Brain microvascular endothelial cell (primary cell): ENCODE measurements at regions not wholly inside any gene's neighbourhood (a gene's known extent, or its start where the extent isn't known, plus 50 kb on each side); places are given as distances from the start of the nearest gene placed in this dataset.

Experiments used
- DNase-seq: peaks from one replicate; pipeline ENCODE4 v3.0.0-alpha.2; 2020
- H3K27ac ChIP-seq: fragments of 250-450 bp; sonication (Bioruptor Pico); 2 replicates; pipeline ENCODE4 v1.5.1; 2020; ENCODE audit warnings: mild to moderate bottlenecking, moderate library complexity
- H3K27me3 ChIP-seq: fragments of 250-450 bp; sonication (Bioruptor Pico); replicated peaks from 2 replicates; pipeline ENCODE4 v1.5.1; 2020; ENCODE audit warnings: mild to moderate bottlenecking
- H3K36me3 ChIP-seq: fragments of 250-450 bp; sonication (Bioruptor Pico); replicated peaks from 2 replicates; pipeline ENCODE4 v1.5.1; 2020; ENCODE audit warnings: mild to moderate bottlenecking
- H3K4me3 ChIP-seq: 2 replicates; pipeline ENCODE4 v1.5.1; 2011; ENCODE audit warnings: low read depth, mild to moderate bottlenecking, control low read depth, low read length, moderate library complexity
- in situ Hi-C: cut with HindIII; loops from 2 replicates; pipeline ENCODE4 v1.10.0; 2017; ENCODE audit warnings: low sequenced_read_pairs, low pct_ligation_motif_present
- TF ChIP-seq, protein P1 (sequence below): IDR thresholded peaks from 2 replicates; pipeline ENCODE4 v1.5.1; 2011; ENCODE audit warnings: low read depth, mild to moderate bottlenecking, moderate library complexity, low read length, control low read depth, inconsistent platforms; ENCODE audit errors: missing control alignments

DNA sequence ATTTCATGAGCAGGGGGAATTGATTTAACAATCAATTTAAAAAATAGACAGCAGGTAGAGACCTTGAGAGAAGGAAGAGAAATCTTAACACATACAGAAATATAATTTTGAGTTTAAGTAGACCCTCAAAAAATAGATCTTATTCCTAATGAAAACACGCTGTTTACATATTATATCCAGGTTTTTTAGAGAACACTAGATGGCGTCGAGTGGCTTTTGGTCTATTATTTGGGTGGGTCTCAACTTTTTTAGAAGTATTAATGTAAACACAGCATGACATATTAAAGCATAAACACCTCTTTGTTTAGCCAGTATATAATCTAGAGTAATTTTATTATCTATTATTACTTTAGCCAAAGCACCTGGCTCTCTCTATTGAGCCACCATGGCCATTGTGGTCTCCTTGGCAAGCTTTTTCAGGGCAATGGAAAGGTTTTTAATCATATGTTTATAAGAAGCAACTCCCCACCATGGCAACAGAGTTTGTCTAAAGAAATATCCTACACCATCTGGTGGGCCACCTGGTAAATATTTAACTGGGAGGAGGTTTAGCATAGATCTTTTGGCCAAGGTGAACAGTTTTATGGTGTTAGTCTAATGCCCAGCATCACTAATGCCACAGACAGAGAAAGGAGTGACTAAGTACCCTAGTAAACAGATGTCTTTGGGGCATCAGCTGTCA lies 59.7 kb upstream of the PRSS1 start:
- no peaks in the 10 kb centered on the region for H3K36me3 ChIP-seq
- in situ Hi-C loops, result no loop called here
- no peak for DNase-seq

DNA sequence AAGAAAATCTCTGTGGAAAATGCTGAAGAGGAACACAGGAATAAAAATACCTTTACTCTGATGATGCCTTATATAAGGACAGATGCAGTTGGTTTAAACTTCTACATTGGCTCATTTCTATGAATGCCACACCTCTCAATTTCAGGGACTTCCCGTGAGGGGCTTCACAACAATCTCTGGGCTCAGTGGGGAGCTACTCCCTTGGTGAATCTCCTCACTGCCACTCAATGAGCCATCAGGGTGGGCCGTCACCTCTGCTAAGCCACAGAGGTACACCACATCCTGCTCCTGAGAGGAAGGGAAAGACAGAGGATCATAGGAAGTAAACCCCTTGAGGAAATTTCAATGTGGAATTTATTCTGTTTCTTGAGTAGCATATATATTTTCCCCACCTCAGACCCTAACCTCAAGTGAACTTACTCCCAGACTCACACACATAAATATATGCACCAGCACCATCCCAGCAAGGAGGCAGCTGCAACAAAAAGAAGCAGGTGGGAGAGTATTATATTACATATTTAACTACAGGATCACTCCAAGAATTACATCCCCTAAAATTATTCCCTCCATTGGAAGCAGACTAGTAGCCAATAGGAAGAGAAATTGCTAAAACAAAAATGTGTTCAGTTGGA lies 63.3 kb upstream of the PRSS1 start:
- Histone ChIP-seq H3K27me3 (no peaks in the 10 kb centered on the region), H3K36me3 (no peaks in the 10 kb centered on the region), H3K4me3 (no peak overlapping the region), H3K27ac (no peak overlapping the region)
- TF ChIP-seq, protein P1, sequence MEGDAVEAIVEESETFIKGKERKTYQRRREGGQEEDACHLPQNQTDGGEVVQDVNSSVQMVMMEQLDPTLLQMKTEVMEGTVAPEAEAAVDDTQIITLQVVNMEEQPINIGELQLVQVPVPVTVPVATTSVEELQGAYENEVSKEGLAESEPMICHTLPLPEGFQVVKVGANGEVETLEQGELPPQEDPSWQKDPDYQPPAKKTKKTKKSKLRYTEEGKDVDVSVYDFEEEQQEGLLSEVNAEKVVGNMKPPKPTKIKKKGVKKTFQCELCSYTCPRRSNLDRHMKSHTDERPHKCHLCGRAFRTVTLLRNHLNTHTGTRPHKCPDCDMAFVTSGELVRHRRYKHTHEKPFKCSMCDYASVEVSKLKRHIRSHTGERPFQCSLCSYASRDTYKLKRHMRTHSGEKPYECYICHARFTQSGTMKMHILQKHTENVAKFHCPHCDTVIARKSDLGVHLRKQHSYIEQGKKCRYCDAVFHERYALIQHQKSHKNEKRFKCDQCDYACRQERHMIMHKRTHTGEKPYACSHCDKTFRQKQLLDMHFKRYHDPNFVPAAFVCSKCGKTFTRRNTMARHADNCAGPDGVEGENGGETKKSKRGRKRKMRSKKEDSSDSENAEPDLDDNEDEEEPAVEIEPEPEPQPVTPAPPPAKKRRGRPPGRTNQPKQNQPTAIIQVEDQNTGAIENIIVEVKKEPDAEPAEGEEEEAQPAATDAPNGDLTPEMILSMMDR, result no peak
- in situ Hi-C loops, result no loop called here
- no peak for DNase-seq

More for the DNA sequence above, 59.7 kb upstream of the PRSS1 start:
- H3K4me3 ChIP-seq, result no peak overlapping the region
- no peak overlapping the region for H3K27ac ChIP-seq
- no peaks in the 10 kb centered on the region for H3K27me3 ChIP-seq
- TF ChIP-seq, protein P1, result peak; percentile 25

DNA sequence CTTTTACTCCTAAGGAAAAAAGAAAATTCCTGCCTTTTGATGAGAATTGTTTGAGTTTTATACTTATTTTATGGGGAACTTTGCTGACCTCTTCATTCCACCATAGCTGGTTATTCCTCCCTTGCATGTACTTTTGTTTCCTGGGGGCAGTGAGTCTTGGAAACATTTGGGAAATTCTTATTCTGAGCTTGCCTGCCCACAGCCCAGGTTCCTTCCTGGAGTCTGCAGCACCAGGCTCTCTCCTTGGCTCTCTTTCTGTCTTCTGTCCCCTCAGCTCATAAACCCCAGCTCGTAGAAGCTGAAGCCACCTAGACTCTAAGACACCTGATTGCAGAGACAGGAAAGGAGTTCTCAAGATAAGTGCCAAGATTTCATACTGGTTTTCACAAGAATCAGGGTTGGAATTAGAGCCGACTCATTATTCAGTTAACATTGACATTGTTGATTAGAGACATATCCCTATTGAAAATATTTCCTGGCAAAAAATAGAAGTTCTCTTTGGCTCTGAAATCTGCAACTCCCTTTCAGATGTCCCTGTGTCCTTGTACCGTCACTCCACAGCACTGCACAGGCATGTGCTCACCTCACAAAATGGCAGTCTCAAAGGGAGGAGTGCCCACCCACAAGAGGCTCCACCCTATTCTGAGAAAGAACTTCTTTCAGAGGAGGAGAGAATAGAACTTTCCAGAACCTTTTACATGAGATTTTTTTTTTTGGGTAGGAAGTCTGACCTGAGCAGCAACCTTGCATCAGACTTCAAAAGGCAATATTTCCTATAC lies 67.8 kb upstream of the PRSS1 start:
- Histone ChIP-seq H3K27me3 (no peaks in the 10 kb centered on the region), H3K4me3 (no peak overlapping the region), H3K36me3 (no peaks in the 10 kb centered on the region), H3K27ac (no peak overlapping the region)
- TF ChIP-seq, protein P1, result no peak
- no peak for DNase-seq
- in situ Hi-C loops, result no loop called here

DNA sequence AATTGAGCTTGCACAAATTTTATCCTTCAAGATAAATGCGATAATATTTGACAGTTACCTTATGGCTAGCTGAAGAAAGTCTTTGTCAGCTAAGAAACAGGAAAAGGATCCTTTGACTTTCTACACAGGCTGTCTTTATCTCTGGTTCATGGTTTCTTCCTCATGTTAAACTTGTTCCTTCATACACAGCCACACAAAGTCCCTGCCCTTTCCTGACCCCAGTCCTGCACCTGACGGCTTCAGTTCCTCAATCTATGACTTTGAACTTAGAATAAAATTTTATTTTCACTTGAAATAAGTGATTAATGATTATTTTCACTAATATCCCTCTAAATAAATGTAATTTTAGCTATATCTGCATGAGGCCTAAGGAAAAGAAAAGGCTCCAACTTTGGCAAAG lies 77.8 kb upstream of the PRSS1 start:
- in situ Hi-C loops, result no loop called here
- DNase-seq, result no peak
- no peaks in the 10 kb centered on the region for H3K27me3 ChIP-seq
- TF ChIP-seq, protein P1, result no peak
- no peak overlapping the region for H3K4me3 ChIP-seq
- H3K36me3 ChIP-seq, result no peaks in the 10 kb centered on the region
- H3K27ac ChIP-seq, result no peak overlapping the region

DNA sequence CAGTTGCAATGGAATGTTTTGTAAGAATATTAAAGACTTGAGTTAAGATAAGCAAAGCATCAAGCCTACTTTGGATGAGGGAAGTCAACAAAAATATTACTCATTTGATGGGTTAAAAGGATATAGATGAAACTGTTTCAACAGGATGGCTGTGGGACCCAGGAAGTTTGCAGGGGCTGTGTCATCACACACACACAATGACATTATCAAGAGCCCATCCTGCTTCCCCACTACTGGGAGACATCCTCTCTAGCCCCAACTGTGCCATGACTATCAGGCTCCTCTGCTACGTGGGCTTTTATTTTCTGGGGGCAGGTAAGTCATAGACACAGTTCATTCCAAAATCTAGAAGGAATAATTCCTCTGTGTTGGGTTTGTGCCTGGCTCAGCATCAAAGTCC lies 78.8 kb upstream of the PRSS1 start:
- in situ Hi-C loops, result no loop called here
- no peak overlapping the region for H3K27ac ChIP-seq
- TF ChIP-seq, protein P1, result no peak
- no peaks in the 10 kb centered on the region for H3K27me3 ChIP-seq
- H3K4me3 ChIP-seq, result no peak overlapping the region
- no peak for DNase-seq
- H3K36me3 ChIP-seq, result no peaks in the 10 kb centered on the region
